H9 (cell line): ENCODE measurements at regions not wholly inside any gene's neighbourhood (a gene's known extent, or its start where the extent isn't known, plus 50 kb on each side); places are given as distances from the start of the nearest gene placed in this dataset.

ENCODE experiments used
- DNase-seq: peaks from one replicate; pipeline ENCODE4 v3.0.0-alpha.2; 2017
- H2AFZ ChIP-seq: one replicate; pipeline ENCODE4 v1.6.1; 2013; ENCODE audit warnings: mild to moderate bottlenecking, low read length, control low read depth, moderate library complexity
- H2AK5ac ChIP-seq: 2 replicates; pipeline ENCODE4 v1.6.1; 2013; ENCODE audit warnings: low read length, control low read depth, mixed read lengths; ENCODE audit not compliant: insufficient read length
- H2BK120ac ChIP-seq: one replicate; pipeline ENCODE4 v1.6.1; 2013; ENCODE audit warnings: low read depth, mild to moderate bottlenecking, low read length, control low read depth, inconsistent platforms; ENCODE audit not compliant: poor library complexity, severe bottlenecking
- H2BK12ac ChIP-seq: 2 replicates; pipeline ENCODE4 v1.6.1; 2013; ENCODE audit warnings: low read length, control low read depth, mixed read lengths, low read depth; ENCODE audit not compliant: insufficient read length
- H2BK15ac ChIP-seq: 2 replicates; pipeline ENCODE4 v1.6.1; 2013; ENCODE audit warnings: low read depth, low read length, control low read depth
- H2BK20ac ChIP-seq: one replicate; pipeline ENCODE4 v1.6.1; 2013; ENCODE audit warnings: low read depth, mild to moderate bottlenecking, low read length, control low read depth, inconsistent platforms; ENCODE audit not compliant: poor library complexity, severe bottlenecking
- H2BK5ac ChIP-seq: 2 replicates; pipeline ENCODE4 v1.6.1; 2013; ENCODE audit warnings: low read length, control low read depth, mixed read lengths; ENCODE audit not compliant: insufficient read length
- H3K14ac ChIP-seq: 2 replicates; pipeline ENCODE4 v1.6.1; 2013; ENCODE audit warnings: low read length, control low read depth; ENCODE audit not compliant: insufficient read depth
- H3K18ac ChIP-seq: 2 replicates; pipeline ENCODE4 v1.6.1; 2013; ENCODE audit warnings: low read depth, mild to moderate bottlenecking, mixed read lengths, low read length, control low read depth; ENCODE audit not compliant: insufficient read length
- H3K23ac ChIP-seq: 2 replicates; pipeline ENCODE4 v1.6.1; 2013; ENCODE audit warnings: low read length, control low read depth, mixed read lengths, low read depth; ENCODE audit not compliant: insufficient read length
- H3K23me2 ChIP-seq: 2 replicates; pipeline ENCODE4 v1.6.1; 2013; ENCODE audit warnings: low read depth, mild to moderate bottlenecking, mixed read lengths, low read length, control low read depth; ENCODE audit not compliant: insufficient read length, poor library complexity, severe bottlenecking
- H3K27ac ChIP-seq: 2 replicates; pipeline ENCODE4 v1.5.1; 2013; ENCODE audit warnings: low read length, control low read depth, mixed read lengths, low read depth; ENCODE audit not compliant: insufficient read length
- H3K27me3 ChIP-seq: 2 replicates; pipeline ENCODE4 v1.6.1; 2013; ENCODE audit warnings: low read length, control low read depth, inconsistent platforms; ENCODE audit not compliant: insufficient read depth
- H3K4ac ChIP-seq: 2 replicates; pipeline ENCODE4 v1.6.1; 2013; ENCODE audit warnings: low read depth, mild to moderate bottlenecking, control low read depth, inconsistent platforms, low read length, moderate library complexity
- H3K4me1 ChIP-seq: 2 replicates; pipeline ENCODE4 v1.6.1; 2013; ENCODE audit warnings: low read length, control low read depth, inconsistent platforms; ENCODE audit not compliant: insufficient read depth
- H3K4me2 ChIP-seq: 2 replicates; pipeline ENCODE4 v1.6.1; 2013; ENCODE audit warnings: low read length, control low read depth, mixed read lengths; ENCODE audit not compliant: insufficient read length, insufficient read depth
- H3K56ac ChIP-seq: 2 replicates; pipeline ENCODE4 v1.6.1; 2013; ENCODE audit warnings: low read depth, mild to moderate bottlenecking, mixed read lengths, low read length, control low read depth; ENCODE audit not compliant: insufficient read length
- H3K79me1 ChIP-seq: 2 replicates; pipeline ENCODE4 v1.6.1; 2013; ENCODE audit warnings: low read depth, mild to moderate bottlenecking, moderate library complexity, low read length, control low read depth, inconsistent platforms; ENCODE audit not compliant: insufficient read depth, poor library complexity, severe bottlenecking
- H3K79me2 ChIP-seq: 2 replicates; pipeline ENCODE4 v1.6.1; 2013; ENCODE audit warnings: low read length, control low read depth, inconsistent platforms; ENCODE audit not compliant: insufficient read depth
- H3K9ac ChIP-seq: 2 replicates; pipeline ENCODE4 v1.6.1; 2013; ENCODE audit warnings: low read length, control low read depth, mixed read lengths; ENCODE audit not compliant: insufficient read length; ENCODE audit errors: extremely low read depth
- H3K9me3 ChIP-seq: one replicate; pipeline ENCODE4 v1.6.1; 2013; ENCODE audit warnings: low read depth, low read length, inconsistent platforms; ENCODE audit not compliant: control insufficient read depth
- H3T11ph ChIP-seq: one replicate; pipeline ENCODE4 v1.6.1; 2013; ENCODE audit warnings: mild to moderate bottlenecking, low read length, control low read depth, inconsistent platforms
- H4K20me1 ChIP-seq: one replicate; pipeline ENCODE4 v1.6.1; 2013; ENCODE audit not compliant: control insufficient read depth, insufficient read length, insufficient read depth
- H4K5ac ChIP-seq: 2 replicates; pipeline ENCODE4 v1.6.1; 2013; ENCODE audit warnings: low read depth, mild to moderate bottlenecking, mixed read lengths, low read length, control low read depth; ENCODE audit not compliant: insufficient read length
- H4K8ac ChIP-seq: replicated peaks from 2 replicates; pipeline ENCODE4 v1.6.1; 2013; ENCODE audit warnings: low read length, control low read depth, mixed read lengths, low read depth; ENCODE audit not compliant: insufficient read length
- H4K91ac ChIP-seq: 2 replicates; pipeline ENCODE4 v1.6.1; 2013; ENCODE audit warnings: low read depth, mild to moderate bottlenecking, moderate library complexity, mixed read lengths, low read length, control low read depth; ENCODE audit not compliant: insufficient read length
- H3K27ac Mint-ChIP-seq, 3 experiments: 2 replicates in 2 of 3; 3 replicates in 1 of 3; pipeline ENCODE4 v1.8.0; 2020 to 2021; ENCODE audit warnings: mixed read lengths in 3 of 3, mild to moderate bottlenecking in 1 of 3, moderate library complexity in 1 of 3
- H3K27me3 Mint-ChIP-seq: 2 replicates; pipeline ENCODE4 v1.8.0; 2021; ENCODE audit warnings: low read depth, mild to moderate bottlenecking, moderate library complexity, mixed read lengths
- H3K36me3 Mint-ChIP-seq, 3 experiments: 2 replicates in 2 of 3; 3 replicates in 1 of 3; pipeline ENCODE4 v1.8.0; 2020 to 2021; ENCODE audit warnings: low read depth in 3 of 3, mixed read lengths in 3 of 3; ENCODE audit not compliant: insufficient read depth in 1 of 3
- H3K4me1 Mint-ChIP-seq, 2 experiments: 2 replicates each; pipeline ENCODE4 v1.8.0; 2020; ENCODE audit warnings: mixed read lengths in 2 of 2
- H3K4me3 Mint-ChIP-seq, 2 experiments: 2 replicates in 1 of 2; 3 replicates in 1 of 2; pipeline ENCODE4 v1.8.0; 2020 to 2021; ENCODE audit warnings: mild to moderate bottlenecking in 2 of 2, mixed read lengths in 2 of 2, moderate library complexity in 1 of 2
- H3K9me3 Mint-ChIP-seq, 2 experiments: 2 replicates in 1 of 2; 3 replicates in 1 of 2; pipeline ENCODE4 v1.8.0; 2020; ENCODE audit warnings: mild to moderate bottlenecking in 2 of 2, mixed read lengths in 2 of 2, moderate library complexity in 1 of 2
- WGBS: extraction: QIAGEN DNeasy Blood & Tissue Kit; methylation state at CpG from one replicate; pipeline ENCODE4 v1.1.7; 2013; ENCODE audit warnings: missing lambda C conversion rate, low lambda C conversion rate, mixed read lengths; ENCODE audit not compliant: insufficient read length; ENCODE audit errors: extremely low coverage; 5-methylcytosine and 5-hydroxymethylcytosine counted together
- TF ChIP-seq, protein P1 (sequence below): fragments of 200-600 bp; sonication (generic); conservative IDR thresholded peaks from 3 replicates; pipeline ENCODE4 v1.8.0; 2021; ENCODE audit warnings: antibody characterized with exemption, mild to moderate bottlenecking

DNA sequence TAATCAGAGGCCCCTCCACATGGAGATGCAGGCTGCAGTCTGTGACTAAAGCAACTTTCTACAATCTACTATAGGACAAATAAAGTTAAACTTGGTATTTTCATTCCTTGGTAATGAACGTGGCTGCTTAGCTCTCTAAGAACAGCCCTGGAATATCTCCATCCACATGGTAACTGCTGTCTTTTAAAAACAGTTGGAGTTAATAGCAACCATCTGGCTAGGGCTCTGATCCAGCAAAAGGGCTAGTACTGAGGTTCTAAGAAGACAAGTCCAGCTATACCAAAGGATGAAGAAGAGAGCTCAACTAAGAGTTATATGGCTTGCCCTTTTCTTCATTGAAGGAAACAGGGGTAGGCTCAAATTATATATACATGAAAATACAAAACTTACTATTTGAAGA is 920.1 kb downstream of the FLRT2 start:
- H3K9me3 ChIP-seq: no peaks in the 10 kb centered on the region
- no peak overlapping the region for H2BK12ac ChIP-seq
- no peak overlapping the region for H4K8ac ChIP-seq
- DNase-seq: no peak
- H3K4ac ChIP-seq: no peak overlapping the region
- H3K9me3 Mint-ChIP-seq: no peaks in the 10 kb centered on the region; a peak in 1 of 5 replicates
- H2AK5ac ChIP-seq: no peak overlapping the region
- no peak overlapping the region for H3K18ac ChIP-seq
- H3K4me3 Mint-ChIP-seq: no peak overlapping the region
- no peak overlapping the region for H2AFZ ChIP-seq
- H3K4me2 ChIP-seq: no peak overlapping the region
- no peak overlapping the region for H3K56ac ChIP-seq
- H2BK20ac ChIP-seq: no peak overlapping the region
- no peak overlapping the region for H3K9ac ChIP-seq
- H3K4me1 Mint-ChIP-seq: no peaks in the 10 kb centered on the region
- H2BK15ac ChIP-seq: no peak overlapping the region
- H3T11ph ChIP-seq: no peak overlapping the region
- no CpG with 5 or more reads among the region's 1 CpG for WGBS
- H3K27ac ChIP-seq: no peak overlapping the region
- no peak overlapping the region for H3K23ac ChIP-seq
- no peak overlapping the region for H4K91ac ChIP-seq
- TF ChIP-seq, protein P1, sequence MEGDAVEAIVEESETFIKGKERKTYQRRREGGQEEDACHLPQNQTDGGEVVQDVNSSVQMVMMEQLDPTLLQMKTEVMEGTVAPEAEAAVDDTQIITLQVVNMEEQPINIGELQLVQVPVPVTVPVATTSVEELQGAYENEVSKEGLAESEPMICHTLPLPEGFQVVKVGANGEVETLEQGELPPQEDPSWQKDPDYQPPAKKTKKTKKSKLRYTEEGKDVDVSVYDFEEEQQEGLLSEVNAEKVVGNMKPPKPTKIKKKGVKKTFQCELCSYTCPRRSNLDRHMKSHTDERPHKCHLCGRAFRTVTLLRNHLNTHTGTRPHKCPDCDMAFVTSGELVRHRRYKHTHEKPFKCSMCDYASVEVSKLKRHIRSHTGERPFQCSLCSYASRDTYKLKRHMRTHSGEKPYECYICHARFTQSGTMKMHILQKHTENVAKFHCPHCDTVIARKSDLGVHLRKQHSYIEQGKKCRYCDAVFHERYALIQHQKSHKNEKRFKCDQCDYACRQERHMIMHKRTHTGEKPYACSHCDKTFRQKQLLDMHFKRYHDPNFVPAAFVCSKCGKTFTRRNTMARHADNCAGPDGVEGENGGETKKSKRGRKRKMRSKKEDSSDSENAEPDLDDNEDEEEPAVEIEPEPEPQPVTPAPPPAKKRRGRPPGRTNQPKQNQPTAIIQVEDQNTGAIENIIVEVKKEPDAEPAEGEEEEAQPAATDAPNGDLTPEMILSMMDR: no peak
- H3K27ac Mint-ChIP-seq: no peak overlapping the region
- no peaks in the 10 kb centered on the region; the same call in 1 of the 2 replicates for H3K27me3 Mint-ChIP-seq
- no peaks in the 10 kb centered on the region for H3K36me3 Mint-ChIP-seq
- no peaks in the 10 kb centered on the region for H3K4me1 ChIP-seq
- H2BK5ac ChIP-seq: no peak overlapping the region
- H4K20me1 ChIP-seq: no peaks in the 10 kb centered on the region
- no peaks in the 10 kb centered on the region for H3K79me1 ChIP-seq
- no peak overlapping the region for H2BK120ac ChIP-seq
- H3K23me2 ChIP-seq: no peaks in the 10 kb centered on the region
- no peak overlapping the region for H4K5ac ChIP-seq
- H3K79me2 ChIP-seq: no peaks in the 10 kb centered on the region
- H3K27me3 ChIP-seq: no peaks in the 10 kb centered on the region
- H3K14ac ChIP-seq: no peak overlapping the region
